Esophagus squamous epithelium (tissue), 4 donors: ENCODE measurements at regions not wholly inside any gene's neighbourhood (a gene's known extent, or its start where the extent isn't known, plus 50 kb on each side); places are given as distances from the start of the nearest gene placed in this dataset.

Experiments used
- POLR2A ChIP-seq, 4 donors: fragments of 450-650 bp; IDR thresholded peaks; one replicate each; pipeline ENCODE4 v1.6.1; 2017; ENCODE audit warnings: antibody characterized with exemption in 4 of 4, mild to moderate bottlenecking in 4 of 4, moderate library complexity in 3 of 4
- TF ChIP-seq, protein P1 (sequence below), 6 experiments: fragments of 450-650 bp in 4 of 6; fragments of 200-600 bp in 2 of 6; sonication (generic) in 2 of 6; IDR thresholded peaks; one replicate each; pipeline ENCODE4 v1.5.1; 2016 to 2019; ENCODE audit warnings: antibody characterized with exemption in 6 of 6, mild to moderate bottlenecking in 4 of 6, moderate library complexity in 4 of 6

DNA sequence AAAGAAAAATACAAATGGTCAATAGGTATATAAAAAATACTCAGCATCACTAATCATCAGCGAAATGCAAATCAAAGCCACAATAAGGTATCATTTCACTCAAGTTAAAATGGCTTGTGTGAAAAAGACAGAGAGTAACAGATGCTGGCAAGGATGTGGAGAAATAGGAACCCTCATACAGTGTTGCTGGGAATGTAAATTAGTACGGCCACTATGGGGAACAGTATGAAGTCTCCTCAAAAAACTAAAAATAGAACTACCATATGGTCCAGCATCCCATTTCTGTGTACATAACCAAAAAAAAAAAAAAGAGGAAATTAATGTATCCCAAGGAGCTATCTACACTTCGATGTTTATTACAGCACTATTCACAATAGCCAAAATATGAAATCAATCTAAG, 98.1 kb upstream of the TGFBR2 start:
- TF ChIP-seq, protein P1, sequence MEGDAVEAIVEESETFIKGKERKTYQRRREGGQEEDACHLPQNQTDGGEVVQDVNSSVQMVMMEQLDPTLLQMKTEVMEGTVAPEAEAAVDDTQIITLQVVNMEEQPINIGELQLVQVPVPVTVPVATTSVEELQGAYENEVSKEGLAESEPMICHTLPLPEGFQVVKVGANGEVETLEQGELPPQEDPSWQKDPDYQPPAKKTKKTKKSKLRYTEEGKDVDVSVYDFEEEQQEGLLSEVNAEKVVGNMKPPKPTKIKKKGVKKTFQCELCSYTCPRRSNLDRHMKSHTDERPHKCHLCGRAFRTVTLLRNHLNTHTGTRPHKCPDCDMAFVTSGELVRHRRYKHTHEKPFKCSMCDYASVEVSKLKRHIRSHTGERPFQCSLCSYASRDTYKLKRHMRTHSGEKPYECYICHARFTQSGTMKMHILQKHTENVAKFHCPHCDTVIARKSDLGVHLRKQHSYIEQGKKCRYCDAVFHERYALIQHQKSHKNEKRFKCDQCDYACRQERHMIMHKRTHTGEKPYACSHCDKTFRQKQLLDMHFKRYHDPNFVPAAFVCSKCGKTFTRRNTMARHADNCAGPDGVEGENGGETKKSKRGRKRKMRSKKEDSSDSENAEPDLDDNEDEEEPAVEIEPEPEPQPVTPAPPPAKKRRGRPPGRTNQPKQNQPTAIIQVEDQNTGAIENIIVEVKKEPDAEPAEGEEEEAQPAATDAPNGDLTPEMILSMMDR (IDR thresholded peaks at IDR 0.05), result no peak
- no peak for TF ChIP-seq POLR2A (IDR thresholded peaks at IDR 0.05)
